Glutamatergic neuron (in vitro differentiated cells): ENCODE measurements at regions not wholly inside any gene's neighbourhood (a gene's known extent, or its start where the extent isn't known, plus 50 kb on each side); places are given as distances from the start of the nearest gene placed in this dataset.

Source experiments
- DNase-seq: peaks from one replicate; pipeline ENCODE4 v3.0.0; 2022
- H3K27ac Mint-ChIP-seq: one replicate; pipeline ENCODE4 v1.8.0; 2020; ENCODE audit warnings: mild to moderate bottlenecking, mixed read lengths, inconsistent platforms; ENCODE audit not compliant: unreplicated experiment
- H3K27me3 Mint-ChIP-seq: one replicate; pipeline ENCODE4 v1.8.0; 2020; ENCODE audit warnings: mild to moderate bottlenecking, moderate library complexity, mixed read lengths, inconsistent platforms; ENCODE audit not compliant: unreplicated experiment
- H3K36me3 Mint-ChIP-seq: one replicate; pipeline ENCODE4 v1.8.0; 2020; ENCODE audit warnings: mild to moderate bottlenecking, mixed read lengths, inconsistent platforms; ENCODE audit not compliant: unreplicated experiment
- H3K4me1 Mint-ChIP-seq: one replicate; pipeline ENCODE4 v1.8.0; 2020; ENCODE audit warnings: mild to moderate bottlenecking, low read depth, mixed read lengths, inconsistent platforms; ENCODE audit not compliant: unreplicated experiment
- H3K4me3 Mint-ChIP-seq: one replicate; pipeline ENCODE4 v1.8.0; 2020; ENCODE audit warnings: mild to moderate bottlenecking, mixed read lengths, inconsistent platforms; ENCODE audit not compliant: unreplicated experiment
- H3K9me3 Mint-ChIP-seq: one replicate; pipeline ENCODE4 v1.8.0; 2020; ENCODE audit warnings: mild to moderate bottlenecking, moderate library complexity, mixed read lengths, inconsistent platforms; ENCODE audit not compliant: unreplicated experiment
- TF ChIP-seq, protein P1 (sequence below): fragments of 200-600 bp; sonication (generic); IDR thresholded peaks from one replicate; pipeline ENCODE4 v1.5.0; 2021; ENCODE audit not compliant: partially characterized antibody, unreplicated experiment

DNA sequence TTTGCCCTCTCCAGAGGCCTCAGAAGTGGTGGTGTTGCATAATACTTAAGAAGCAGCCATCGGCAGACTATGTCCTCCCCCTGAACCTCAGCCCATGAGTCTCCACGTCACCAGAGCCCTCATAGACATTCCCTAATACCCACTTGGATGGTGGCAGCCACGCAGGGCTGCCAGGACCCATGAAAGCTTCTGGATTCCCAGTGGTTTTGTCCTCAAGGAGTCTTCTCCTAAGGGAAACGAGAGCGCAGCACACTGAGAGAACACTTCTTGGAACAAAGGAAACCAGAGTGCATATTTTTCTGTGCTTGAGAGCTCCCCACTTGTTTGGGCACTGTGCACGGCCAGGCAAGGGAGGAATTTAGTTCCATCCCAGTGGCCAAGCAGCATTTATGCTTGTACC, 204.1 kb upstream of the DMD start:
- Mint-ChIP-seq H3K4me1 (no peaks in the 10 kb centered on the region), H3K27ac (no peak overlapping the region), H3K9me3 (no peaks in the 10 kb centered on the region), H3K27me3 (no peaks in the 10 kb centered on the region), H3K36me3 (no peaks in the 10 kb centered on the region), H3K4me3 (no peak overlapping the region)
- DNase-seq: no peak
- TF ChIP-seq, protein P1, sequence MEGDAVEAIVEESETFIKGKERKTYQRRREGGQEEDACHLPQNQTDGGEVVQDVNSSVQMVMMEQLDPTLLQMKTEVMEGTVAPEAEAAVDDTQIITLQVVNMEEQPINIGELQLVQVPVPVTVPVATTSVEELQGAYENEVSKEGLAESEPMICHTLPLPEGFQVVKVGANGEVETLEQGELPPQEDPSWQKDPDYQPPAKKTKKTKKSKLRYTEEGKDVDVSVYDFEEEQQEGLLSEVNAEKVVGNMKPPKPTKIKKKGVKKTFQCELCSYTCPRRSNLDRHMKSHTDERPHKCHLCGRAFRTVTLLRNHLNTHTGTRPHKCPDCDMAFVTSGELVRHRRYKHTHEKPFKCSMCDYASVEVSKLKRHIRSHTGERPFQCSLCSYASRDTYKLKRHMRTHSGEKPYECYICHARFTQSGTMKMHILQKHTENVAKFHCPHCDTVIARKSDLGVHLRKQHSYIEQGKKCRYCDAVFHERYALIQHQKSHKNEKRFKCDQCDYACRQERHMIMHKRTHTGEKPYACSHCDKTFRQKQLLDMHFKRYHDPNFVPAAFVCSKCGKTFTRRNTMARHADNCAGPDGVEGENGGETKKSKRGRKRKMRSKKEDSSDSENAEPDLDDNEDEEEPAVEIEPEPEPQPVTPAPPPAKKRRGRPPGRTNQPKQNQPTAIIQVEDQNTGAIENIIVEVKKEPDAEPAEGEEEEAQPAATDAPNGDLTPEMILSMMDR: no peak

DNA sequence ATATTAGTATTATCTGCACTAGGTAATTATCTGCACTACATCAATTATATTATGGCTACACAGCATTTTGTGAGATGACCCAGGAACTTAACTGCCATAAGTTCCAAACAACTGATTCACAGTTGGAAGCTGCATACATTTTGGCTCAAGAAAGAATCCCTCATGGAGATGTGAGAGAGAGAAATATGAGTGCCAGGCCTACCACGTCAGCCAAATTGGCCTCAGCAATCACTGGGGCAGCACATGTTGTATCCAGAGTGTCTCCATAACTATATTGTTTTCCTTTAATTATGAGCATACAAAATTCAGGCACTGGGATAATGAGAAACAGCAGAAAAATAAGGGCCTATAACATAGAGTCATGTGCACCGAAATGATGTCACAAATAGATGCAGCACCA, 174.2 kb upstream of the DMD start:
- Mint-ChIP-seq H3K36me3 (no peaks in the 10 kb centered on the region), H3K4me3 (no peak overlapping the region), H3K27ac (no peak overlapping the region), H3K4me1 (no peaks in the 10 kb centered on the region), H3K9me3 (no peaks in the 10 kb centered on the region), H3K27me3 (no peaks in the 10 kb centered on the region)
- TF ChIP-seq, protein P1: no peak
- DNase-seq: no peak

DNA sequence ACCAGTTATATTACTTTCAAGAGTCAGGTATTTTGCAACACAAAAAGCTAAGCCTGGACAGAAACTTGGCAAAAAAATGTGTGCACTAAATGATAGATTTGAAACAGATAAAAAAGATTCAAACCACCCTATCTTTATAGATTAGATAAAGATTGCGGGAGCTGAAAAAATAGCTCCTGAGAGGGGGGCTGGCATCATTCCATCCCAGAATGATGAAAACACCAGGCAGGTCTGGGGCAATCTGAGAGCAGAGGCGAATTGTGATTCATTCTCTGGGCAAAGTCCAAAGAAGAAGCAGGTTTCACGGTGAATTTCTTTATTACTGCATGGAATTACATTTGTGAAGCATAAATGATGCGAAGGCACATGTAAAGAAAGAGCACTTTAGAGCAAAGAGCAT, 168.5 kb upstream of the DMD start:
- H3K4me3 Mint-ChIP-seq: no peak overlapping the region
- no peaks in the 10 kb centered on the region for H3K4me1 Mint-ChIP-seq
- H3K36me3 Mint-ChIP-seq: no peaks in the 10 kb centered on the region
- no peak overlapping the region for H3K27ac Mint-ChIP-seq
- H3K9me3 Mint-ChIP-seq: no peaks in the 10 kb centered on the region
- H3K27me3 Mint-ChIP-seq: no peaks in the 10 kb centered on the region
- TF ChIP-seq, protein P1: no peak
- DNase-seq: no peak

DNA sequence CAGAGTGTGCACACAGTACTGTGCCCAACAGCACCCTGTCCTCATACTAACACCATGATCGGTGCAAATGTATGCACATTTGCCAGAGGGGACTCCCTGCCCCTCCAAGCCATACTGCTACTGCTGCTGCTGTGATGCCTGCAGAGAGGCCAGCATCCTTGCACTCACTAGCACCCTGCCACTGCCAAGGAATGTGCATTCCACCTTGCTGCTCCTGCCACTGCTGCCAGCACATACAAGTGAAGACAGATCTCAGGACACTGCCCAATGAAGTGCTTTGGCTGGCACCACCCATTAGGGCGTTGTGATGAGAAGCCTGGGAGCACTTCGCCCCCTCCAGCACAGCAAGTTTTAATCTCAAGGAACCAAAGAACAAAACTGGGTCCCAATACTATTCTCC, 146.3 kb upstream of the DMD start:
- Mint-ChIP-seq H3K27me3 (no peaks in the 10 kb centered on the region), H3K9me3 (no peaks in the 10 kb centered on the region), H3K36me3 (no peaks in the 10 kb centered on the region), H3K27ac (no peak overlapping the region), H3K4me3 (no peak overlapping the region), H3K4me1 (no peaks in the 10 kb centered on the region)
- no peak for DNase-seq
- TF ChIP-seq, protein P1: no peak

GRCh38 chrX:33339219-33339618, 127.9 kb upstream of the DMD start:
- Mint-ChIP-seq H3K4me3 (no peak overlapping the region), H3K27ac (peak overlapping the region; percentile 28), H3K4me1 (peaks cover 6% of the 10 kb centered on the region), H3K36me3 (no peaks in the 10 kb centered on the region), H3K27me3 (no peaks in the 10 kb centered on the region), H3K9me3 (no peaks in the 10 kb centered on the region)
- DNase-seq: no peak
- TF ChIP-seq, protein P1: no peak
